ENCODE measurements at regions not wholly inside any gene's neighbourhood (a gene's known extent, or its start where the extent isn't known, plus 50 kb on each side); places are given as distances from the start of the nearest gene placed in this dataset.
"Not testable (repeated sequence)": the region's sequence is repeated elsewhere in the genome, so short reads cannot be mapped to it uniquely, and the experiment has no call there.

GRCh38 chr2:111662039-111662770, 221.8 kb downstream of the ANAPC1 start:
- no peak for DNase-seq

- no peak for DNase-seq
Measured at GRCh38 chr2:111662771-111663470, 221.1 kb downstream of the ANAPC1 start.

DNA sequence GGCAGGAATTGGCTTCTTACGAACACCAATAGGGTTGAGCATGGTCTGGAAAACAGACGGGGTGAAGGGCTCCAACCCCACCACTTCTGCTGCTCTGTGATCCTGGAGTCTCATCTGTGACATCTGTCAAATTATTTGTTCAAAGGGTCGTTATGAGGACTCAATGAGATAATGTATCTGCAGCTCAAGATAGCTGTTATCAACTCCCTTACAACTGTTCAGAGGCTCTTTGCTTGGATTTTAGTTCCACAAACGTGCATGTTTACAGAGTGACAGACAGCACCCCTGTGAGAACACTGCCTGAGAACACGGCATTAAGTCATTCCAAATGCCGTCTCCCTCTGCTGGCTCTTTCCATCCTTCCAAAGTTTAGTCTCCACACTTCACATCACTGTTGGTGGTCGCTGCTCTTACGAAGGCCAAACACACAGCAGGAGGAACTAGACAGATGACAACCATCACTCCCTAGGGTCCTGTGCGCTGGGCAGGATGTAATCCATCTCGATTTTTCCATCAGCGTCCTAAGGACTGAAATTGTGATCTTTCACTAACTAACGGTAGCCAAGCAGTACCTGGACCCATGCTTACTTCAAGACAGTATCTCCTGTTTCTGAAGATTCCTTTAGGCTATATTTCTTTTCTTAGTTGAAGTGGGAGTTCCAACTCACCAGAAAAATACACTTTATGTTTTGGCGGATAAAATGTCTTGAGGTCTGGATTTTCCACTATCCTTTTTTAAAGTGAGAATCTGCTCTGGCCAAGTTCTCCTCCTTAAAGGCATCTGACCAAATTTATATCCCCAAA, 220.3 kb downstream of the ANAPC1 start:
- no peak for DNase-seq

DNA sequence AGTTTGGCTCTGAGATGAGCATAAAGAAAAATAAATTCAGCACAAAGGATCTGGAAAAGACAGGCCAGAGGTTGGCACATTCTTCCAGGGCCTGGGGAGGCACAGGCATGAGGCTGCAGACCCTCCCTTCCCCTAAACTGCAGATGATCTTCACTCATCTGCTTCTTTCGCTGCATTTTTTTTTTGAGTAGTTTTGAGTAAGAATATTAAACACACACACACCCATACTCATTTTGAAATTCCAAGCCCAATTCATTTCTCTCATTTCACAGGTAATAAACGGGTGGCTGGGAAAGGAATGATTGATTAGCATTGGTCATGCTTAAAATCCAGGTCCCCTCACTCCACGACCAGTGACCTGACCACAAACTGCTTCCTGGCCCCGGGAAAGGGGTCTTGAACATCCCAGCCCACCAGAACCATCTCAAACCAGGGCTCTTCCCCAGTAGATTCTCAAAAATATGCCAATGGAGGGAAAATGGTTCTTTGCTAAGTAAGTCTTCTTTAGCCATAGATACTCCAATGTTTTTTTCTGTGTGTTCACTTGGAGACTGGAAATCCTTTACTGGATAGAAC, 219.6 kb downstream of the ANAPC1 start:
- no peak for DNase-seq

GRCh38 chr2:111665011-111665410, 219.0 kb downstream of the ANAPC1 start:
- no peak for DNase-seq

GRCh38 chr2:111665551-111666116, 218.4 kb downstream of the ANAPC1 start:
- DNase-seq = no peak

GRCh38 chr2:111666160-111666559, 217.8 kb downstream of the ANAPC1 start:
- no peak for DNase-seq

DNA sequence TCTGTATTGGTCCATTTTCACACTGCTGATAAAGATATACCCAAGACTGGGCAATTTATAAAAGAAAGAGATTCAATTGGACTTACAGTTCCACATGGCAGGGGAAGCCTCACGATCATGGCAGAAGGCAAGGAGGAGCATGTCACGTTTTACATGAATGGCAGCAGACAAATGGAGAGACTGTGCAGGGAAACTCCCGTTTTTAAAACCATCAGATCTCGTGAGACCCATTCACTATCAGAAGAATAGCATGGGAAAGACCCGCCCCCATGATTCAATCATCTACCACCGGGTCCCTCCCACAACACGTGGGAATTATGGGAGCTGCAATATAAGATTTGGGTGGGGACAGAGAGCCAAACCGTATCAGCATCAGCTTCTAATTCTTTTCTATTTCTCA, 217.0 kb downstream of the ANAPC1 start:
- DNase-seq = no peak

- DNase-seq = no peak
Measured at GRCh38 chr2:111667542-111668273, 216.3 kb downstream of the ANAPC1 start.

DNA sequence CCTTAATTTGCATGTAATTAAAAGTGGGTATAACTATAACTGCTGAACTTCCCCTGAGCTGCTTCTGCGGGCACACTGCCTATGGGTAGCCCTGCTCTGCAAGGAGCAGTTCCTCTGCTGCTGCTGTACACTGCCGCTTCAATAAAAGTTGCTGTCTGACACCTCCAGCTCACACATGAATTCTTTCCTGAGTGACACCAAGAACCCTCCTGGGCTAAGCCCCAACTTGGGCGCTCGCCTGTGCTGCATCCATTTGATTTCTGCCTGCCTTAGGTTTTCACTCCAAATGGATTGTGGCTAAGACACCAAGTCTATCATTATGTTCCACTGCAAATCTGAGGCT, 215.7 kb downstream of the ANAPC1 start:
- no peak for DNase-seq

DNA sequence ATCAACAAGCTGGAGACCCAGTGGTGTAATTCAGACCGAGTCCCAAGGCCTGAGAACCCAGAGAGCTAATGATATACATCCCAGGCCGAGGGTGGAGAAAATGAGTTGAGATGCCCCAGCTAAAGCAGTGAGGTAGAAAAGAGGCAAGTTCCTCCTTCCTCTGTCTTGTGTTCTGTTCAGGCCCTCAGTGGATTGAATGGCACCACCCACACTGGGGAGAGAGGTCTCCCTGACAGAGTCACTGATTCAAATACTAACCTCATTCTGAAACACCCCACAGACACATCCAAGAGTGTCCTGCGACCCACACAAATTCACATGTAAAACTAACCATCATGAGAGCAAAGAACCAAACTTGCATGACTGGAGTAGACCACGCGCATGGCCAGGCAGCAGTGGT, 215.3 kb downstream of the ANAPC1 start:
- DNase-seq = no peak

DNA sequence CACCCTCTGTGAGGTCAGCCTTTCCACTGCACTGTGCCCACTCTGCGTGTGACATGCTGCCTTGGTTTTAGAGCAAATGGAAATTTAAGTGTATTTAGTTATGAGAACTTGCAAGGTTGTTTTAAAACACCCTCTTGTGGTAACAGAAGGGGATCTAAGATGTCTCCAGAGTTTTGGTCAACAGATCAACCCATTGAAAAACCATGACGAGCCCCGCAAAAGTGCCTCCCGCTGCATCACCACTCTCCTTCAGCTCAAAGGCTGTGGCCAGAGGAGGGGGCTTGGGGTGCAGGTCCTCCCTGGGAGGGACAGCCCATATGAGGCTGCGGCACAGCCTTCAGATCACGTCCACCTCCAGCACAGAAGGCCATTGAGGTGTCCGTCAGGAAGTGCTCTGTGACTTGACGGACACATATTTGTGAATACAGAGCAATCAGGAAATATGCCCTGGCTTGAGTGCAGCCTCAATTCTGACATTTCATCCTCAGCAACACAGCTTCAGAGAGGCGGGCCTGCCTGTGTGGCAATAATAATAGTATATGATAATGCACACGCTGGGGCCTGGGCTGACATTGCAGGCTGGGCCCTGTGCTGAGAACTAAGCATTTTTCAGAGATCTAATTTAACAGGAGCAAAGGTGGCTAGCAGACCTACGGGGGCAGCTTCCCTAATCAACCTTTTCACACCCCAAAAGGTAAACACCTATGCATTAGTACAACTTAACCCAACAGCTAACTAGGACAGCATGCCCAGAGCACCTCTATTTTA, 213.9 kb downstream of the ANAPC1 start:
- no peak for DNase-seq

GRCh38 chr2:111670776-111671175, 213.2 kb downstream of the ANAPC1 start:
- no peak for DNase-seq

- DNase-seq = no peak
Measured at GRCh38 chr2:111671426-111672150, 212.4 kb downstream of the ANAPC1 start.

DNA sequence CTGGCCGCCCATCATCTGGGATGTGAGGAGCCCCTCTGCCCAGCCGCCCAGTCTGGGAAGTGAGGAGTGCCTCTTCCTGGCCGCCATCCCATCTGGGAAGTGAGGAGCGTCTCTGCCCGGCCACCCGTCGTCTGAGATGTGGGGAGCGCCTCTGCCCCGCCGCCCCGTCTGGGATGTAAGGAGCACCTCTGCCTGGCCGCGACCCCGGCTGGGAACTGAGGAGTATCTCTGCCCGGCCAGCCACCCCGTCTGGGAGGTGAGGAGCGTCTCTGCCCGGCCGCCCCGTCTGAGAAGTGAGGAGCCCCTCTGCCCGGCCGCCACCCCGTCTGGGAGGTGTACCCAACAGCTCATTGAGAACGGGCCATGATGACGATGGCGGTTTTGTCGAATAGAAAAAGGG, 211.4 kb downstream of the ANAPC1 start:
- not testable (repeated sequence) for DNase-seq

- no peak for DNase-seq
Measured at GRCh38 chr2:111673526-111673925, 210.5 kb downstream of the ANAPC1 start.

DNA sequence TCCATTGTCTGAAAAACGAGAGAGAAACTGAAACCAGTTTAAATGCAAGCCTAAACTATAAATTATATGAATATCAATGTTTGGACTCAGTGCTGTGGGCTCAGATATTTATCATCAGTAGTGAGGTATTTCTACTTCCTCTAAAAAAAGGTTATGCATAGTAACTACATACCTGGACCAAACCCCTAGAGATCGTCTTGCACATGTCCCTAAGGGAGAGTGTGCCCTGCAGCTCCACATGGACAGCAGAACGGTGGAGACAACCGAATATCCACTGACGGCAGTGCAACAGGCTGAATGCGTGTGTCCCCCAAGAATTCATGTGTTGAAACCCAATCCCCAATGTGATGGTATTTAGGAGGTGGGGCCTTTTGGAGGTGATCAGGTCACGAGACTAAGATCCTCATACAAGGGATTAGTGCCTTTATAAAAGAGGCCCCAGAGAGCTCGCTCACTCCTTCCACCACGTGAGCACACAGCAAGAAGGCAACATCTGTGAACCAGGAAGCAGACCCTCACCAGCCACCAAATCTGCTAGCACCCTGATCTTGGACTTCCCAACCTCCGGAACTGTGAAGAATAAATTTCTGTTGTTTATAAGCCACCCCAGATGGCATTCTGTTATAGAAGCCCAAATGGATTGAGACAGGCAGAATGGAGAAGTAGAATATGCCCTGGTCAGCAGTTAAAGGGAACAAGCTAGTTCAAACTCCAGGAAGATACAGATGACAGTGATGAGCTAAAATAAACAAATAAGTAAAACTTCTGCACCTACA, 208.4 kb downstream of the ANAPC1 start:
- DNase-seq = no peak

DNA sequence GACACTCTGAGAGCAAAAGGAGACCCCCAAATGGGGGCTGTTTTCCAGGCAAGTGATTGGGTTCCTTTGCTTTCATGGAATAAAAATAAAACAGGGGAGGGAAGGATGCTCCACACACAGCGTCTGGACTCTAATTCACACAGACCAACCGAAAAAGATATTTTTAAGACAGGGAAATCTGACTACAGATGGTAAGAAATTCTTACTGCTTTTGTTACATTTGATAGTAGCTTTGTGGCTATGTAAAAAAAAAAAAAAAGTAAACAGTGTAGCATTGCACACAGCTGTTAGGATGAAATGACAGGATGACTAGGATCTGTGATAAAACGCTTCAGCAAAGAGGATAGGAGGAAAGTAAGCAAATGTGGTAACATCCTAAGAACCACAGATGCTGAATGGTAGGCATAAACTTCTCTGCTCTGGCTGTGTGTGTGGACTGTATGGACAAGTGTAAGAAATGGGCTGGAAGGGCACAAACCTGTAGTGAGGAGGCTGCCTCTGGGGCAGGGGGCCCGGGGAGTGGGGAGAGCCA, 207.6 kb downstream of the ANAPC1 start:
- no peak for DNase-seq

- no peak for DNase-seq
Measured at GRCh38 chr2:111678161-111678560, 205.8 kb downstream of the ANAPC1 start.

DNA sequence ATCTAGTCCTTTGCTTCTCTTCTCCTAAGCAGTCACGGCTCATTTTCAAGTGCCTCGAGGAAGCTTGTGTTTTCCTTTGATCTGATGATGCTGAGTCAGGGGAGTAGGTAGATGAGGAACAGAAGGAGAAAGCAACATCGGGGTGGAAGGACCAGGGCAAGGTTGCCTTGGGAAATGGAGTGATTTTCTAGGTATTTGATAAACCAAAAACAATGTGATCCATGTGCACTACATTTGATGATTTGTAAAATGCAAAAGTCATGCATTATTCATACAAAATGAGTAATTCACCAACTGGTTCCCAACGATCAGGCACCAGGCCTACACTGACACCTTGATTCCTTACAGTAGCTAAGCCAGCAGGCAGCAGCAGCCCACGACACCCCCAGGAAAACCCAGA, 205.3 kb downstream of the ANAPC1 start:
- no peak for DNase-seq

All from NCI-H446 (cell line).